ENCODE measurements at regions not wholly inside any gene's neighbourhood (a gene's known extent, or its start where the extent isn't known, plus 50 kb on each side); places are given as distances from the start of the nearest gene placed in this dataset.

DNA sequence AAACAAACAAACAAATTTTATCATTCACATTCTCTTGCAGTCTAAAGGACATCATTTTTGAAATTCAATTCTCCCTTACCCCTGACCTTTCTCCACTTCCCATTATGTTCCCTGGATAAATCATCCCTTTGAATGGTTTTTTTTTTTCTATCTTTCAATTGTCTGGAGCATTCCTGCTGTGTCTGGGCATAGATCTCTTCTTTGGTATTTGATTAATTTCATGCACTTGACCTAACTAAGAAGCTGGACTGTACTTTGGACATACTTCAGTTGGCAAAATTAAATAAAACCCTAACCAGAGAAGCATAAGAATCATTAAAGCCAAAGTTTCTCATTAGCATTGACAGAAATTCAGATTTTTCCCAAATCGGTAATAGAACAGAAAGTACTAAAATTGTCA is 163.6 kb upstream of the BMP4 start:
- H3K4me3 ChIP-seq (replicated peaks in 1 of 3; ENCODE audit: low read depth in 2 of 3, low read length in 3 of 3): no peak overlapping the region
- no peak for TF ChIP-seq CTCF (IDR thresholded peaks at IDR 0.05)
- no peaks in the 10 kb centered on the region for H3K79me2 ChIP-seq (ENCODE audit: insufficient read depth, low read length)
- no CpG with 5 or more reads among the region's 1 CpG for WGBS (ENCODE audit: insufficient coverage)
- H3K36me3 ChIP-seq (replicated peaks in 1 of 2; ENCODE audit: control insufficient read depth in 1 of 2, insufficient read depth in 2 of 2, low read length in 2 of 2): no peaks in the 10 kb centered on the region
- no peak for DNase-seq
- H3K4me3 Mint-ChIP-seq: no peak overlapping the region
- no peaks in the 10 kb centered on the region for H3K4me1 ChIP-seq (ENCODE audit: control insufficient read depth in 1 of 2, insufficient read depth in 2 of 2, low read length in 2 of 2)
- H3K9me3 ChIP-seq (replicated peaks in 1 of 2; ENCODE audit: control insufficient read depth in 1 of 2, insufficient read depth in 1 of 2, low read length in 2 of 2): no peaks in the 10 kb centered on the region
- H3K36me3 Mint-ChIP-seq: no peaks in the 10 kb centered on the region
- H3K9ac ChIP-seq (ENCODE audit: insufficient read depth, low read length, poor library complexity, severe bottlenecking): no peak overlapping the region
- no peak overlapping the region for H3K27ac Mint-ChIP-seq
- H3K4me1 Mint-ChIP-seq: no peaks in the 10 kb centered on the region
- no peaks in the 10 kb centered on the region for H3K27me3 ChIP-seq (ENCODE audit: control insufficient read depth in 2 of 2, insufficient read depth in 2 of 2, low read length in 2 of 2)
- H3K4me2 ChIP-seq (replicated peaks; ENCODE audit: extremely low read depth, low read length, poor library complexity, severe bottlenecking): no peak overlapping the region
- no peak overlapping the region for H3K27ac ChIP-seq (ENCODE audit: low read depth in 1 of 2, low read length in 2 of 2)
- H2AFZ ChIP-seq (ENCODE audit: insufficient read depth, low read depth, low read length, poor library complexity, severe bottlenecking): no peak overlapping the region
- H3K27me3 Mint-ChIP-seq (ENCODE audit: low read depth in 3 of 3): peaks cover 0 to 2% (median 0%) of the 10 kb centered on the region in 3 donors
- H4K20me1 ChIP-seq (ENCODE audit: insufficient read depth, low read length): no peaks in the 10 kb centered on the region
- peaks cover 0 to 4% (median 0%) of the 10 kb centered on the region in 7 donors for H3K9me3 Mint-ChIP-seq
- intact Hi-C loops (cut with micrococcal nuclease): no loop called here

- WGBS (ENCODE audit: insufficient coverage): 100% methylated on average over 2 of the region's 5 CpGs
- H3K79me2 ChIP-seq (ENCODE audit: insufficient read depth, low read length): no peaks in the 10 kb centered on the region
- Mint-ChIP-seq H3K27me3 (ENCODE audit: low read depth in 3 of 3) (peaks cover 0 to 2% (median 0%) of the 10 kb centered on the region in 3 donors), H3K27ac (no peak overlapping the region), H3K4me1 (no peaks in the 10 kb centered on the region), H3K9me3 (peaks cover 0 to 4% (median 0%) of the 10 kb centered on the region in 7 donors), H3K36me3 (no peaks in the 10 kb centered on the region), H3K4me3 (no peak overlapping the region)
- no peaks in the 10 kb centered on the region for H3K36me3 ChIP-seq (replicated peaks in 1 of 2; ENCODE audit: control insufficient read depth in 1 of 2, insufficient read depth in 2 of 2, low read length in 2 of 2)
- intact Hi-C loops (cut with micrococcal nuclease): no loop called here
- no peak for TF ChIP-seq CTCF (IDR thresholded peaks at IDR 0.05)
- no peak overlapping the region for H3K9ac ChIP-seq (ENCODE audit: insufficient read depth, low read length, poor library complexity, severe bottlenecking)
- H3K4me3 ChIP-seq (replicated peaks in 1 of 3; ENCODE audit: low read depth in 2 of 3, low read length in 3 of 3): no peak overlapping the region
- H3K4me2 ChIP-seq (replicated peaks; ENCODE audit: extremely low read depth, low read length, poor library complexity, severe bottlenecking): no peak overlapping the region
- H2AFZ ChIP-seq (ENCODE audit: insufficient read depth, low read depth, low read length, poor library complexity, severe bottlenecking): no peak overlapping the region
- no peaks in the 10 kb centered on the region for H3K27me3 ChIP-seq (ENCODE audit: control insufficient read depth in 2 of 2, insufficient read depth in 2 of 2, low read length in 2 of 2)
- H3K27ac ChIP-seq (ENCODE audit: low read depth in 1 of 2, low read length in 2 of 2): no peak overlapping the region
- no peak for DNase-seq
- no peaks in the 10 kb centered on the region for H4K20me1 ChIP-seq (ENCODE audit: insufficient read depth, low read length)
- H3K9me3 ChIP-seq (replicated peaks in 1 of 2; ENCODE audit: control insufficient read depth in 1 of 2, insufficient read depth in 1 of 2, low read length in 2 of 2): no peaks in the 10 kb centered on the region
- H3K4me1 ChIP-seq (ENCODE audit: control insufficient read depth in 1 of 2, insufficient read depth in 2 of 2, low read length in 2 of 2): no peaks in the 10 kb centered on the region
Measured at GRCh38 chr14:54121466-54122027, 164.9 kb upstream of the BMP4 start.

All from CD14-positive monocyte (primary cell).